GM10248 (cell line): ENCODE measurements at regions not wholly inside any gene's neighbourhood (a gene's known extent, or its start where the extent isn't known, plus 50 kb on each side); places are given as distances from the start of the nearest gene placed in this dataset.

ENCODE experiments used
- CTCF ChIA-PET: fragments of 300-600 bp; sonication (Branson Sonifier 250); formaldehyde crosslinking; extraction: SDS; loops from one replicate; lab custom pipeline; 2021; ENCODE audit warnings: antibody characterized with exemption; lab: Yijun Ruan, JAX
- POLR2A ChIA-PET: fragments of 350-650 bp; sonication (Branson Sonifier 250); formaldehyde crosslinking; extraction: SDS; loops from one replicate; lab custom pipeline; 2020; ENCODE audit warnings: antibody characterized with exemption; lab: Yijun Ruan, JAX
- DNase-seq: peaks from one replicate; pipeline ENCODE4 v3.0.0; 2012; ENCODE audit errors: extremely low spot score
- TF ChIP-seq, protein P1 (sequence below): IDR thresholded peaks from 2 replicates; pipeline ENCODE4 v1.5.1; 2012; ENCODE audit warnings: mild to moderate bottlenecking, low read depth; ENCODE audit errors: extremely low read depth, missing control alignments, control extremely low read depth

DNA sequence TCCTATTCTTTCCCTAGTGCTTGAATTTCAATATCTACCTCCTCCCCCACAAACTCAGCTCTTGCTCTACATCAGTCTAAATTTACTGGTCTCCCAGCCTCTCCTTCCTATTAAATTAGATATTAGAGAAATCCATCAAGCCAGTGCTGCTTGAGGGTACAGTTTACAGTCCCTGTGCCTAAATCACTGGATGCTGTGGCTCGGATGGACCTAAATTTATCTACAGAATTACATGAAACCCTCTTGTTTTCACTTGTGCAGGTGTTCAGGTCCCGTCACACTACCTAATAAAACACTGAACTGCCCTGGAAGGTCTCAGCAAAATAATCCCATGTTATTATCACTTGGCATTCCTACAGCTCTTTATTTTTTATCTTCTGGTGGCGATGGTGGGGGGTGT is 134.7 kb upstream of the E2F8 start:
- ChIA-PET CTCF (interaction anchor here (0.9 to 1.5 kb wide), 4 partner anchors 21 to 558 kb away, joined by 3 to 5 read pairs (median 3); no protein-coding TSS in a partner anchor), POLR2A (no interaction called here)
- DNase-seq = no peak
- TF ChIP-seq, protein P1, sequence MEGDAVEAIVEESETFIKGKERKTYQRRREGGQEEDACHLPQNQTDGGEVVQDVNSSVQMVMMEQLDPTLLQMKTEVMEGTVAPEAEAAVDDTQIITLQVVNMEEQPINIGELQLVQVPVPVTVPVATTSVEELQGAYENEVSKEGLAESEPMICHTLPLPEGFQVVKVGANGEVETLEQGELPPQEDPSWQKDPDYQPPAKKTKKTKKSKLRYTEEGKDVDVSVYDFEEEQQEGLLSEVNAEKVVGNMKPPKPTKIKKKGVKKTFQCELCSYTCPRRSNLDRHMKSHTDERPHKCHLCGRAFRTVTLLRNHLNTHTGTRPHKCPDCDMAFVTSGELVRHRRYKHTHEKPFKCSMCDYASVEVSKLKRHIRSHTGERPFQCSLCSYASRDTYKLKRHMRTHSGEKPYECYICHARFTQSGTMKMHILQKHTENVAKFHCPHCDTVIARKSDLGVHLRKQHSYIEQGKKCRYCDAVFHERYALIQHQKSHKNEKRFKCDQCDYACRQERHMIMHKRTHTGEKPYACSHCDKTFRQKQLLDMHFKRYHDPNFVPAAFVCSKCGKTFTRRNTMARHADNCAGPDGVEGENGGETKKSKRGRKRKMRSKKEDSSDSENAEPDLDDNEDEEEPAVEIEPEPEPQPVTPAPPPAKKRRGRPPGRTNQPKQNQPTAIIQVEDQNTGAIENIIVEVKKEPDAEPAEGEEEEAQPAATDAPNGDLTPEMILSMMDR = no peak

DNA sequence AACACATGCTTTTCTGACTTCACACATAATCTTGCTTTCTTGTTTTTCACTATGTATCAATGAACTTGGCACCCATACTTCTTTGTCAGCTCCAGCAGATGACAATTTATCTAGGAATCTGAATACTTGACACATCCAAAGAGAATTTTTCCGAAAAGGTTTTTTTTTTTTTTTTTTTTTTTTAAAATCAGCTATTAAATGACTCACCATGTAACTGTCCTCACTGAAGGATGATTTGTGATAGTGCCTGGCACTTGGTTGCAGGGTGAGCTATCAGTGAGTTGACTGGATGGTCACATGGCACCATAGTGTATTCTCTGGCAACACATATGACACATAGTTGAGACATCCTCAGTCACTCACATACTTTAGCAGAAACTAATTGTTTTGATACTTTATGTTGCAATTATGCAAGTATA is 133.4 kb upstream of the E2F8 start:
- ChIA-PET POLR2A (no interaction called here), CTCF (interaction anchor here (0.7 to 1.5 kb wide), 5 partner anchors 19 to 559 kb away, joined by 3 to 5 read pairs (median 3); no protein-coding TSS in a partner anchor)
- TF ChIP-seq, protein P1 = no peak
- no peak for DNase-seq

DNA sequence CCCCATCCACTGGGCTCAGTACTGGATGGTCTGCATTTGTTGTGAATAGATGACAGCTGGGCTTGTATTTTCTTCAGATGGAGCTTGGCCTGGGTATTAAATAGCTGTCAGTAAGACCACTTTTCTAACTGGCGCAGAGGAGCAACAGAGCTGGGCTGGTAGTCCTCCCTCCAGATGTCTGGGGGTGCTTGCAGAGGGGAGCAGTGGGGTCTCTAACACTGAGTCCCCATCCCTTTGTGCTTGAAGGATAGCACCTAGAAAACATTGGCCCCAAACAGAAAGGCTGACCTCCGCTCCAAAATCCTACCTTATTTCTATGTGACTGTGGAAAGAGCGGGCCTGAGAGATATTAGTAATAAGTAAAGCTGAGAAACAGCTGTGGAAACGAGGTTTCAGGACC is 131.6 kb upstream of the E2F8 start:
- ChIA-PET POLR2A (no interaction called here), CTCF (interaction anchor here (1.0 to 6.5 kb wide), 3 partner anchors 8 to 185 kb away, joined by 4 to 50 read pairs (median 4); no protein-coding TSS in a partner anchor)

DNA sequence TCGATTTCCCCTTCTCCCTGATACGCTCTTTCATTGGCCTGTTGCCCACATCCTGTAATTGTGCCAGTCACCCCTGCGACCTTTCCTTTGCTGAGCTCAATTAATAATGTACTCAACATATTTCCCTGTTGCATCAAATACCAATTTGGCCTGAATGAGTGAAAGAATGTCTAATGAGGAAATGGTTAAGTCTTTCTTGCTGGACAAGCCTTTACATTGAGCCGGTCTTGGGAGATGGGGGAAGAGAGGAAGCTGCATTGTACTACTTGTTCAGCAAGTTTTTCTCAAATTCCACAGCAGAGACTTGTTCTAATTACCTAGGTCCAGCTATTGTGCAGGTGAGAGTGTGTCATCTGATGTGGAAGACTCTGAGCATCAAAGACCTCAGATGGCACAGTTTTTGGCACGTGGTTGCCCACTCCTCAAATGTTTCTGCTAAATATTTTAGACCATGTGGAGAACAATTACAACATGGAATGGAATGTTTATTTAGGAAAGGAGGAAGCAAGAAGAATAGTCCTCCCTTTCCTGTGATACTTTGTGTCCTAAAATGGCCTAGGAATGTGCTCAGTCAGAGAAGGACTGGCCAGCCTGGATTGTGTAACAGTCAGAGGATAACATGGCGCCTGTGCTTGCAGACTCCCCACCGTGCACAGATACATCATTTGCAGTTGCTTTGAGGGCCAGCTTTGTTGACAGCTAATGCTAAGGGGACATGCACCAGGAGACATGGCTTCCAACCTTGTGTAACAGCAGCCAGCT is 129.5 kb upstream of the E2F8 start:
- DNase-seq = no peak
- TF ChIP-seq, protein P1 = no peak
- POLR2A ChIA-PET = no interaction called here
- CTCF ChIA-PET = interaction anchor here (1.2 to 6.5 kb wide), 3 partner anchors 10 to 27 kb away, joined by 3 to 50 read pairs (median 8); no protein-coding TSS in a partner anchor

More for the DNA sequence above, 131.6 kb upstream of the E2F8 start:
- TF ChIP-seq, protein P1 = no peak
- DNase-seq = no peak

DNA sequence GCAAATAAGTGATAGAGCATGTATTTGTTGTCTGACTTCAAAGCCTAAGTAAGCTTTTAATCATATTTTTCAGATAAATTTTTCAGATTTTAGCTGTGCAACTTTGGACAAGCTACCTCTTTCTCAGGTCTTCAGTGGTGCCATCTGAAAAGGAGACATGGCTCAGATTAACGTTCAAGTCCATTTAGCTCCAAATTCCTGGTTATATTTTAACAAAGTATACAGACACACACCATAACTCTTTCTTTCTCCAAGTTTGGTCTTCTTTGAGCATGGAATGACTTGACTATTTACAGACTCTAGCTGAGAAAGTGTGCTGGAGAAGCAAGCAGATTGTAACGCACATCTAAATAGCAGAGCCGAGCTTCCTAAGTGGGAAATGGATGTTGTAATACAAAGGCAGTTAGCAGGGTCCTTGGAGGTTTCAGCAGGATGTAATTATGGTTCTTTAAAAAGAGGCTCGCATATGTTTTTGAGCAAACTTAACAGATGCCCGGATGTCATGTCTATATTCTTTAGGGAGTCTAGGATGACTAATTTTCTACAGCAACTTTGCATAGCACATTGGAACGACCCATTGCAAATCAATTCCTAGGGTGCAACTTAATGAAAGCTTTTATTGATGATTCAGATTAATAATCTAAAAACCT is 128.1 kb upstream of the E2F8 start:
- CTCF ChIA-PET = interaction anchor here (1.8 to 6.5 kb wide), 3 partner anchors 12 to 101 kb away, joined by 4 to 50 read pairs (median 10); no protein-coding TSS in a partner anchor
- no peak for DNase-seq

More for the DNA sequence above, 128.1 kb upstream of the E2F8 start:
- TF ChIP-seq, protein P1 = no peak
- POLR2A ChIA-PET = no interaction called here
